ENCODE measurements at regions not wholly inside any gene's neighbourhood (a gene's known extent, or its start where the extent isn't known, plus 50 kb on each side); places are given as distances from the start of the nearest gene placed in this dataset.
"Not testable (repeated sequence)": the region's sequence is repeated elsewhere in the genome, so short reads cannot be mapped to it uniquely, and the experiment has no call there.

DNA sequence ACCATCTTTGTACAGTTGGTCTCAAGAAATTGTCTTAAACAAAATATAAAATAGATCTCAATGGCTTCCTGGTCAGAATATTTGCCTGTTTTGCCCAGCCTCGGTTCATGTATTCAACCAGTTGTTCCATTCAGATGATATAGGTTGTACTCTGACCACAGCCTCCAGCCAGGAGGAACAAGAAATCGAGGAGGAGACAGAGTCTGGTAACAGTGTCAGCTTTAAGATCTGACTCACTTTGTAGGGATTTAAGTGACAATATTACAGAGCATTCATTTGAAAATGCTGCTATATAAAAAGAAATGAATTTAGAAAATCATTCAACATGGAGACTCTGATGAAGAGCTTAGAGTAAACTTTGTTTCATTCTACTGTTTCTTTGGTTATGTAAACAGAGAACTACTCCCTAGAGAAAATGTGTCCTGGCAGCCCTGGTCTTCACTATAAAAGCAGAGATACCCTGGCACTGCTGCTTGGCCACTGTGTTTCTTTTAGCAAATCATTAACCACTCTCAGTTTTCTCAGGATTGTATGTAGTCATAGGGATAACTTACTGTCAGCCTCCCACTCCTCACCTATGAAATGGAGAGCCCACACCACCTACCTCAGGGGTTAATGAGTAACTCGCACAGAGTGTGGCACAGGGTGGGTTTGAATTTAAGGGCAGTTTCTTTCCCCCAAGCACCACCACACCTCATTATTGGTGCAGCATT lies 53.5 kb downstream of the PAGE2 start:
- DNase-seq (ENCODE audit: low spot score in 2 of 2): no peak
- no peak for ATAC-seq (ENCODE audit: low read depth)
- Mint-ChIP-seq H3K9me3 (peaks cover 3% of the 10 kb centered on the region), H3K4me3 (no peak overlapping the region), H3K4me1 (no peaks in the 10 kb centered on the region), H3K27ac (no peak overlapping the region), H3K36me3 (peaks cover 7% of the 10 kb centered on the region), H3K27me3 (no peaks in the 10 kb centered on the region)

DNA sequence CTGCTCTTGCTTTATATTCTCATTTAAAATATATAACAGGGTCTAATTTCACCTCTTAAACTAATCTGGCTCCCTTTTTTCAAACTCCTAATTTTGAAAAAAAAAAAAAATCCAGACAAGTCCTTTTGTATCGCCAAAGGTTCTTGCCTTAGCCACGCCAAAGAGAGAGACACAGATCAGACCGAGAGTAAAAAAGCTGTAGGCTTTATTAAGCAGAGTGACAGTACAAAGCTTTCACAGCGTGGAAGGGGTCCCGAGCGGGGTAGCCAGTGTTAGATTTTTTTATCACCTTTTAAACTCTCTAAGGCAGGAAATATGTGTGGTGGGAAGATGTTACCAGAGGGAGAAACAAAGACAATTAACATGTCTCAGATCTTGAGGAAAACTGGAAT lies 54.1 kb downstream of the PAGE2 start:
- Mint-ChIP-seq H3K4me1 (no peaks in the 10 kb centered on the region), H3K9me3 (peaks cover 3% of the 10 kb centered on the region)

DNA sequence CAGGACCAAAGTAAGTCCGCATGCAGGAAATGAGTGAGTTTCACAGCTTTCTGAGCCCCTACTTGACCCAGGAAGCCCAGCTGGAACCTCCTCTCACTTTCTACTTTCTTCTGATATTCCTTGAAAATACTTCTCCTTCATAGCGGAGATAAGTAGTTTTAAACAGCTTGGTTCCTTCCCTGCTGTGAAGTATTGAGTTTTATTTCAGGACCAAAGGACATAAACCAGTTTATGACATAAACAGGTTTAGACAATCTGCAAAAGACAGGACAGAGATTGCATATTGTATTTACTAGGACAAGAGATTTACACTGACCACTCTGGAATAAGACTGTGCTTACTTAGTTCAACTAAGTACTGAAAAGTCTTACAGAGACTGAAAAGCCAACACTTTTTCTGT lies 54.8 kb downstream of the PAGE2 start:
- Mint-ChIP-seq H3K9me3 (peaks cover 2% of the 10 kb centered on the region), H3K27ac (no peak overlapping the region), H3K4me3 (no peak overlapping the region), H3K4me1 (no peaks in the 10 kb centered on the region), H3K27me3 (no peaks in the 10 kb centered on the region), H3K36me3 (peaks cover 7% of the 10 kb centered on the region)
- ATAC-seq (ENCODE audit: low read depth) (no peak), DNase-seq (ENCODE audit: low spot score in 2 of 2) (no peak)

More for the DNA sequence above, 54.1 kb downstream of the PAGE2 start:
- no peak for DNase-seq (ENCODE audit: low spot score in 2 of 2)
- Mint-ChIP-seq H3K36me3 (peaks cover 7% of the 10 kb centered on the region), H3K27me3 (no peaks in the 10 kb centered on the region), H3K27ac (no peak overlapping the region), H3K4me3 (no peak overlapping the region)
- ATAC-seq (ENCODE audit: low read depth): no peak

DNA sequence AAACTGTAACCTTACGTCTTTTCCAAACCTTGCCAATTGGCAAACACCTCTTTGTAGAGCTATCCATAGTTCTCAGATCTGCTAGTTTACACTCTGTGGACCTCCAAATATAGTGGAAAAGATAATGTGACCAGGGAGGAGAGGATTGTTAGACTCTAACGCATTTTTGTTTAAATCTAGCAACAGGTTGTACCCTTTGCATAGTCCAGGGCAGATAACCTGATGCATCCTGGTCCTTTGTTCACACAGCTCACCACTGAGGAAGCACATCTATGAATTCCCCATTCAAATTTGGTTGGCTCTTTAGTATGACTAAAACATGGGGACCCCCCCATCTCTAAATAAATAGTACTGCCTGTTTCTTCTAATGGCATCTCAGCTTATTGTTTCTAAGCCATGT lies 55.9 kb downstream of the PAGE2 start:
- H3K27me3 Mint-ChIP-seq: no peaks in the 10 kb centered on the region
- peaks cover 4% of the 10 kb centered on the region for H3K36me3 Mint-ChIP-seq
- no peaks in the 10 kb centered on the region for H3K9me3 Mint-ChIP-seq
- DNase-seq (ENCODE audit: low spot score in 2 of 2) (no peak), ATAC-seq (ENCODE audit: low read depth) (no peak)
- no peak overlapping the region for H3K4me3 Mint-ChIP-seq
- H3K27ac Mint-ChIP-seq: no peak overlapping the region
- H3K4me1 Mint-ChIP-seq: no peaks in the 10 kb centered on the region

DNA sequence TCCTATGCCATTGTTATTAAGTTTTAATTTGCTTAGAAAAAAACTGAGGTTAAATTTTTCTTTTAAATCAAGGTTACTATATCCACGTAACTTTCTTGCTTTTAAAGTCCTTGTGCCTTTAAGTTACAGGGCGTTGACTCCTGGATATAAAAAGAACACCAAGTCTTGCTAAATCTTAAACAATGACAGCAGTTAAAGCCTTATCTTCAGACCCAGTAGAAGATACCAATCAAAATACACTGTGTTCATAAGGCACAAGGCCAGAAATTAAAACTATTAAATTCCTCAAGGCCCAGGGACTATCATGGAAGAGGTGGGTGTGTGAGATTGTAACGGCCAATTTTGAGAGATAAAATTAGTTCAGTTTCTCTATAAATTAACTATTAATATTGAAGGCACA lies 60.4 kb downstream of the PAGE2 start:
- Mint-ChIP-seq H3K27ac (no peak overlapping the region), H3K4me1 (no peaks in the 10 kb centered on the region), H3K27me3 (no peaks in the 10 kb centered on the region), H3K4me3 (no peak overlapping the region), H3K36me3 (peaks cover 5% of the 10 kb centered on the region), H3K9me3 (no peaks in the 10 kb centered on the region)
- no peak for ATAC-seq (ENCODE audit: low read depth)
- DNase-seq (ENCODE audit: low spot score in 2 of 2): no peak

DNA sequence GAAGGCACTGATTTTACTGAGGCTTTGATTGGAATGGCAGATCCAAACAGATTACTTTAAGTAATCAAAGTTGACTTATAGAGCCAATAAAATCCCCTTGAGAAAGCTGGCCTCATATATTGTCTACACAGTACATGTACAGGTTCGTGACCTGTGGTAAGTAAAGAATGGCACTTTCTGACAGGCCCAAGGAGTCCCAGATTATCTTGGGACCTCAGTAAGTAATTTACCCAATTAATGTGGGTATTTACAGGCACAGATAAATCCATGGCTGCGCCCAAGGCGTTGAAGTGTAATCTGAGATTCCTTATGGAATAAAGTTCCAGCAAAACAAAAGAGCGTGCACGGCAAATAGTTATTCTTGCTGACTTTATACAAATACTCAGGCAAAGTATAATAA lies 62.4 kb downstream of the PAGE2 start:
- H3K4me3 Mint-ChIP-seq: no peak overlapping the region
- DNase-seq (ENCODE audit: low spot score in 2 of 2) (no peak), ATAC-seq (ENCODE audit: low read depth) (no peak)
- H3K27ac Mint-ChIP-seq: no peak overlapping the region
- peaks cover 9% of the 10 kb centered on the region for H3K36me3 Mint-ChIP-seq
- no peaks in the 10 kb centered on the region for H3K9me3 Mint-ChIP-seq
- peaks cover 2% of the 10 kb centered on the region for H3K4me1 Mint-ChIP-seq
- H3K27me3 Mint-ChIP-seq: no peaks in the 10 kb centered on the region

DNA sequence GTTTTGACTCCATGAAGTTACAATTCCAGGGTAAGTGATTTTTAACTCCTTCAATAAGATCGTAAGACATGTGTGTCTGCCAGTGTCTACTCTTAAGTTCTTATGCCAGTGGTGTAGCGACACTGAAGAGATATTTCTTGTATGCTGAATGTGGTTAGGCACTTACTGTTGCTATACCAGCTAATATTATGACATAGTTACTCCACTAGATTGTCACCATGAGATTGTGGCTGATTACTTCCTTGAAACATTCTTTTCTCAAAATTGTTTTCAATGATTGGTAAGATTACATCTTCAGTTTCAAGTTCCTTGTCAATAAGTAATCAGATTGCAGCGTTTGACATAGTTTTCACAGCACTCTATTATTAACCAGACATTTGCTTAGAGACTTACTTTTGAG lies 60.6 kb upstream of the PAGE5 start:
- H3K27ac Mint-ChIP-seq: no peak overlapping the region
- H3K4me3 Mint-ChIP-seq: no peak overlapping the region
- H3K27me3 Mint-ChIP-seq: no peaks in the 10 kb centered on the region
- H3K36me3 Mint-ChIP-seq: peaks cover 4% of the 10 kb centered on the region
- H3K4me1 Mint-ChIP-seq: peaks cover 7% of the 10 kb centered on the region
- no peaks in the 10 kb centered on the region for H3K9me3 Mint-ChIP-seq
- ATAC-seq (ENCODE audit: low read depth) (no peak), DNase-seq (ENCODE audit: low spot score in 2 of 2) (no peak)

DNA sequence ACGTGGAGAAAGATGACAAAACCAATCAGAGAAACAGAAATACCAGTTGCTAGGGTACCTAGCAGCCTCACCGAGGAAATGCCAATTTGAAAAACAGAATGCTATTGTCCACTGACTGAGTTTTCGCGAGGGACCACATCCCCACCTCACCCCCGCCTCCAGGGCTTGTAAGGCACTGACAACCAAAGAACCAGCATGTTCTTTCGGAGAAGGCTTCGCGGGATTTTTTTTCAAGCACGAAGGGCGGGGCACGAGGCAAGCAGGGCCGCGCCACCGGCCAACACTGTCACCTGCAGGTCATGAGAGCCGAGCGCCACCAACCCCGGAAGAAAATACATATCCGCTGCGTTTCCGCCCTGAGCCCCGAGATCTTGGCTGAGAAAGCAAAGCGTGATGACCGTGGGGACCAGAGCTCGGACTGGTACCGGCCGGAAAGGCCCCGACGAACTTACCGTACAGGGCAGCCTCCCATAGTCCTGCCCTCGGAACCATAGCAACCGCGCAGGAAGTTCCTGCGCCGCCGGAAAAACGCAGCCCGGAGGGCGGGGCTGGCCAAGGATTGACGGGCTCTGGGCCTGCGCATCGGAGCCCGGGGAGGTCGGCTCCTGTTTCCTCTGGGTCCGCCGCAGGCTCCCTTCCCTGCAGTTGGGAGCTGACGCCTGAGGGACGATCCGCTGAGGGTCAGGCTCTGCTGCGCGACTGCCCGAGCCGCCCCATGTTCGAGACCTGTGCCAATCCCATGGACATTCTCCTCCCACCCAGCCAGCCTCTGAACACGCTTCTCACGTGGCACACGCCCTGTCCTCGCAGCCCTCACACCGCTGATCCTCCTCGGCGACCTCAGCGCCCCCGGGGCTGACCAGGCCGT lies 59.2 kb upstream of the PAGE5 start:
- Mint-ChIP-seq H3K27ac (peak overlapping the region; percentile 94), H3K4me1 (peaks cover 5% of the 10 kb centered on the region), H3K36me3 (no peaks in the 10 kb centered on the region), H3K9me3 (no peaks in the 10 kb centered on the region), H3K27me3 (no peaks in the 10 kb centered on the region), H3K4me3 (peak overlapping the region; percentile 92)
- peak; percentile 85 for ATAC-seq (ENCODE audit: low read depth)
- peak; percentile 82 to 84 for DNase-seq (ENCODE audit: low spot score in 2 of 2)

DNA sequence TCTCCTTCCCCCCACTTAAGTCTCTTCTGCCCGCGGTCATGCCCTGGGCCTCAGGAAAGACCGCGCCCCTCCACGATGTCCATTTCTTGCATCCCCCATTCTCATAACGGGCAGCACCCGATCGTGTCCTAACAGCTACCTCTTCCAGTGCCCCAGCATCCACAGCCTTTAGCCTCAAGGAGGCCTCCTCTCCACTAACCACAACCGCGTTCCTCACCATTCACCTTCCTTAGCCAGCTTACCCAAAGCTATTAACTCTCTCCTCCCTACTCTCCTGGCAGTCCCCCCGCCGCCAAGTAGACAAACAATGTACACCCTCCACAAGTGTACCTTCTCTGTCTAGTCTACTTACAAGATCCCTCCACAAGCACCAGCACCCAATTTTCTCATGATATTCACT lies 58.6 kb upstream of the PAGE5 start:
- no peaks in the 10 kb centered on the region for H3K27me3 Mint-ChIP-seq
- DNase-seq (ENCODE audit: low spot score in 2 of 2) (no peak), ATAC-seq (ENCODE audit: low read depth) (no peak)
- H3K4me1 Mint-ChIP-seq: peaks cover 5% of the 10 kb centered on the region
- peak overlapping the region; percentile 94 for H3K27ac Mint-ChIP-seq
- H3K9me3 Mint-ChIP-seq: no peaks in the 10 kb centered on the region
- peak overlapping the region; percentile 92 for H3K4me3 Mint-ChIP-seq
- H3K36me3 Mint-ChIP-seq: no peaks in the 10 kb centered on the region

DNA sequence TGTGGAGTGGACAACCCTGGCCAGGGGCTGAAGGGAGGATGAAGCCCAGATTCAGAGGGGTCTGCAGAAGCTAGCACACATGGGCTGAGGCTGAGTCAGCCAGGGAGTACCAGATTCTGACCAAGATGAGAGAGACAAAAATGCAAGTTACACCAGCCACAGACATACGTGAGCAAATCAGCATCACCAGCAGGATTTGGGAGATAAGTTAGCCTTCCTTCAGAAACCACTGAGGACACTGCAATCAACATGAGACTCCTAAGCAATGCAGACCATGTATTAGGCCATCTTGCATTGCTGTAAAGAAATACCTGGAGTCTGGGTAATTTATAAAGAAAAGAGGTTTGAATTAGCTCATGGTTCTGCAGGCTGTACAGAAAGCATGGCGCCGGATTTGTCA lies 57.0 kb upstream of the PAGE5 start:
- ATAC-seq (ENCODE audit: low read depth): no peak
- no peak for DNase-seq (ENCODE audit: low spot score in 2 of 2)
- no peaks in the 10 kb centered on the region for H3K27me3 Mint-ChIP-seq
- H3K36me3 Mint-ChIP-seq: no peaks in the 10 kb centered on the region
- no peak overlapping the region for H3K4me3 Mint-ChIP-seq
- no peaks in the 10 kb centered on the region for H3K9me3 Mint-ChIP-seq
- H3K4me1 Mint-ChIP-seq: peaks cover 5% of the 10 kb centered on the region
- H3K27ac Mint-ChIP-seq: no peak overlapping the region

DNA sequence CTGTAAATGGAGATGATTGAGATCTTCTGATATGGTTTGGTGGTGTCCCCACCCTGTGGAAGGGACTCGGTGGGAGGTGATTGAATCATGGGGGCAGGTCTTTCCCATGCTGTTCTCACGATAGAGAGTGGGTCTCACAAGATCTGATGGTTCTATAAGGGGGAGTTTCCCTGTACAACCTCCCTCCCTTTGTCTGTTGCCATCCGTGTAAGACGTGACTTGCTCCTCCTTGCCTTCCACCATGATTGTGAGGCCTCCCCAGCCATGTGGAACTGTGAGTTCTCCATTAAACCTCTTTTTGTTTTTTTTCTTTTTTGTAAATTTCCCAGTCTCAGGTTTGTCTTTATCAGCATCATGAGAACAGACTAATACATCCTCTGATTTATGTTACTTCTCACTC lies 55.1 kb upstream of the PAGE5 start:
- not testable (repeated sequence) for DNase-seq (ENCODE audit: low spot score in 2 of 2); H3K36me3 Mint-ChIP-seq; H3K9me3 Mint-ChIP-seq; H3K27me3 Mint-ChIP-seq; H3K4me1 Mint-ChIP-seq; ATAC-seq (ENCODE audit: low read depth); H3K4me3 Mint-ChIP-seq; H3K27ac Mint-ChIP-seq

DNA sequence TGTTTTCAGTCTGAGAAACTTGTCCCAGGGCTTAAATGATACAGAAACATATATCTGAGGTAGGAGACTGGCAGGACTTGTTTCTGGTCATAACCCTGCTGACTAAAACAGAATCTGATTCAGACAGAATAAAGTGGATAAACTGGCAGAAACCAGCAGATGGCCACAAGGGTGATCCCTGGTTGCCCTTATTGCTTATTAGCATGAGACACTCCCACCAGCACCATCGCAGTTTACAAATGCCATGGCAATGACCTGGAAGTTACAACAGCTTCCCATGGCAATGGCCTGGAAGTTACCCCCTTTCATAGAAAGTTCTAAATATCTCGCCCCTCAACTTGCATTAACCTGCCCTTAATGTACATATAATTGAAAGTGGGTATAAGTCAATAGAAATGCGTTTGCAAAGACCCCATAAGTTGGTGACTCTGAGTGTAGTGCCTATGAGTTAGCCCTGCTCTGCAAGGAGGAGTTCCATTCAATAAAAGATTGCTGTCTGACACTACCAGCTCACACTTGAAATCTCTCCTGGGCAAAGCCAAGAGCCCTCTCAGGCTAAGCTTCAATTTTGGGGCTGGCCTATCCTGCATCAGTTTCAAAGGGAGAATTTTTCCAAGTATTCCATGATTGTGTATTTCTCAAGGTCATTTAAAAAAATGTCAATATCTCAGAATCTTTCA lies 52.9 kb upstream of the PAGE5 start:
- ATAC-seq (ENCODE audit: low read depth): no peak
- H3K4me3 Mint-ChIP-seq: no peak overlapping the region

DNA sequence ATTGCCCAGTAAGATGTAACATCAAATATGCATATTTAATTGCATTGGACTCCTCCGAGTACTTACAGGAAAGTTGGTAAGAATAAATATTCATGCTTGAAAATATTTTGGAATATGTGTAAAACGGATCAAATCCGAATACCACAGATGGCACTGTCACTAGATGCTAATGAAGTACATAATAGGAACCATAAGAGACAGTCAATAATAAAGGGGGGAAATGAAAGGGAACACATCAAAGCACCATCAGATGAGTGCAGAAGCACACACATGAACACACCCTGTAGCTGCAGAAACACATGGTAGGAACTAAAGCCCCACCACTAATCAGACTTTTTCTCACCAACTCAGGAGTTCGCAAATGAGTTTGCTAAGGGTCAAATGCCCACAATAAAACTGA lies 52.2 kb upstream of the PAGE5 start:
- H3K27me3 Mint-ChIP-seq: no peaks in the 10 kb centered on the region
- H3K4me3 Mint-ChIP-seq: no peak overlapping the region
- peaks cover 9% of the 10 kb centered on the region for H3K4me1 Mint-ChIP-seq
- no peak for DNase-seq (ENCODE audit: low spot score in 2 of 2)
- no peak overlapping the region for H3K27ac Mint-ChIP-seq
- H3K36me3 Mint-ChIP-seq: no peaks in the 10 kb centered on the region
- ATAC-seq (ENCODE audit: low read depth): no peak
- no peaks in the 10 kb centered on the region for H3K9me3 Mint-ChIP-seq

More for the DNA sequence above, 52.9 kb upstream of the PAGE5 start:
- Mint-ChIP-seq H3K9me3 (no peaks in the 10 kb centered on the region), H3K4me1 (peaks cover 9% of the 10 kb centered on the region), H3K27me3 (no peaks in the 10 kb centered on the region), H3K27ac (no peak overlapping the region), H3K36me3 (no peaks in the 10 kb centered on the region)
- DNase-seq (ENCODE audit: low spot score in 2 of 2): no peak

DNA sequence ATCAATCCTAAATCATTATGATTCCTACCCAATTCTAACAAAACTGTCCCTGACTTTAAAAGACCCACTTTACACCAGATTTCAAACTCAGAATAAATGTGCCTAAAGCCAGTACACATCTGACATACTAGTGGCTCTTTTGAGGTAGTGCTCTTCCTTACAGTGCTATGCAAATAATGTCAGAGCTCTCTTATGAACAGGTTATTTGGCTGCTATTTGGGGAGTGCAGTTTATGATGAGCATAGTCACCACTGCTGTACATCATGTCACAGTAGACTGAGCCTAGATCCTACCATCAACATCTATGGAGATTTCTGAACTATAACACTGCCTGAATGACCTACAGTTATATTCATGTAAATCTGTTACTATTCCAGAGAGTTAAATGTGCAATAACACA lies 50.4 kb upstream of the PAGE5 start:
- Mint-ChIP-seq H3K27me3 (no peaks in the 10 kb centered on the region), H3K9me3 (no peaks in the 10 kb centered on the region), H3K4me3 (no peak overlapping the region), H3K4me1 (peaks cover 9% of the 10 kb centered on the region), H3K27ac (no peak overlapping the region), H3K36me3 (no peaks in the 10 kb centered on the region)
- ATAC-seq (ENCODE audit: low read depth) (peak; percentile 62), DNase-seq (ENCODE audit: low spot score in 2 of 2) (no peak)

All from memory B cell (primary cell).